WERI-Rb-1 (cell line): ENCODE measurements at regions not wholly inside any gene's neighbourhood (a gene's known extent, or its start where the extent isn't known, plus 50 kb on each side); places are given as distances from the start of the nearest gene placed in this dataset.
"Not testable (repeated sequence)": the region's sequence is repeated elsewhere in the genome, so short reads cannot be mapped to it uniquely, and the experiment has no call there.

Experiments
- DNase-seq: peaks from one replicate; pipeline ENCODE4 v3.0.0-alpha.2; 2020
- H3K27ac ChIP-seq: fragments of 250-450 bp; sonication (Bioruptor Pico); 2 replicates; pipeline ENCODE4 v1.5.1; 2020; ENCODE audit warnings: mild to moderate bottlenecking, moderate library complexity
- H3K27me3 ChIP-seq: fragments of 250-450 bp; sonication (Bioruptor Pico); 2 replicates; pipeline ENCODE4 v1.5.1; 2021; ENCODE audit warnings: mild to moderate bottlenecking, low read depth, moderate library complexity; ENCODE audit not compliant: insufficient read depth, severe bottlenecking
- H3K36me3 ChIP-seq: fragments of 250-450 bp; sonication (Bioruptor Pico); 2 replicates; pipeline ENCODE4 v1.5.1; 2020; ENCODE audit warnings: mild to moderate bottlenecking, moderate library complexity
- H3K4me3 ChIP-seq: 2 replicates; pipeline ENCODE4 v1.5.1; 2011; ENCODE audit warnings: low read depth, mild to moderate bottlenecking, control low read depth, low read length
- H3K9me3 ChIP-seq: fragments of 250-450 bp; sonication (Bioruptor Pico); 2 replicates; pipeline ENCODE4 v1.5.1; 2021; ENCODE audit warnings: mild to moderate bottlenecking, moderate library complexity; ENCODE audit not compliant: severe bottlenecking
- CTCF ChIP-seq: IDR thresholded peaks from 2 replicates; pipeline ENCODE4 v1.5.1; 2011; ENCODE audit warnings: low read depth, mild to moderate bottlenecking, control low read depth, inconsistent platforms, low read length

DNA sequence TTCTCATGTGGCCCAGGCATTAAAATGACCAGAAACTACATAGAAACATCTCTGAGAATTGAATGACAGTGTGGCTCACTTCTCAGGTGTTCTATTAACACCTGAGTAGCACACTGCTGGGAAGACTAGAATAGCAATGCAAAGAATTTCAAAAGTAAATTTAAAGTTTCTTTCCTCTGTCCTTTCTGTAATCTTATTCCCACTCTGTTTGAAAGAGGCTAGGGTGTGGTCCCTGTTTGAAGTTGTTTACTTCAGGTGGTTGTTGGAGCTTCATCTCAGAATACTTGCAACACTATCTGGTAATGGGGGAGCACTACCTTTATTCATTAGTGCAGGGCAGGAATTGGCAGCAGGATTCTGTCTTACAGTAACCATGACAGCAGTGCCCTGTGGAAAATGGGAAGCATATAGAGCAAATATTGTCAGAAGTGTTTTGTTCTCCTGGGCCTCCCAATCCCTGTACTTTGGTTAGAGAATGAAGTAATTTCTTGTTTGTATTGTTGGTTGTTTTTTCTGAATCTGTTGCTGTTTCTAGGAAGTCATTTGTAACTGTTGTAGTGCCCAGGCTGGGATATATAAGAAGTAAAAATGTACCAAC is 1210.2 kb upstream of the ATXN8OS start:
- no peaks in the 10 kb centered on the region for H3K27me3 ChIP-seq

DNA sequence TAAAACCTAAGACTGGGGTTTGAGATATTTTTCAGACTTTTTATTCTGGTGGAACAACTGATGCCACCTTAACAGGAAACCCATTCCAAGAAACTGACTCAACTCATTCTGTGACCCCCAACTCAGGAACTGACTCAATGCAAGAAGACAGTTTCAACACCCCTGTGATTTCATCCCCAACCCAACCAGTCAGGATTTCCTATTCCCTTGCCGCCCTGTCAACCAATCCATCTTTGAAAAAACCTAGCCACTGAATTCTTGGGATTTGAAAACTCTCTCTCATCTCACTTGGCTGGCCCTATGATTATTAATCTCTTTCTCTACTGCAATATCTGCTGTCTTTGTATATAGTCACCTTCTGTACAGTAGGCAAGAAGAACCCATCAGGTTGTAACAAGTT is 1211.9 kb upstream of the ATXN8OS start:
- no peak for TF ChIP-seq CTCF
- Histone ChIP-seq H3K36me3 (no peaks in the 10 kb centered on the region), H3K9me3 (no peaks in the 10 kb centered on the region), H3K27me3 (no peaks in the 10 kb centered on the region), H3K4me3 (no peak overlapping the region), H3K27ac (no peak overlapping the region)
- no peak for DNase-seq

More for the DNA sequence above, 1210.2 kb upstream of the ATXN8OS start:
- Histone ChIP-seq H3K36me3 (no peaks in the 10 kb centered on the region), H3K4me3 (no peak overlapping the region), H3K27ac (no peak overlapping the region), H3K9me3 (no peaks in the 10 kb centered on the region)
- no peak for DNase-seq
- no peak for TF ChIP-seq CTCF

- H3K36me3 ChIP-seq: not testable (repeated sequence)
These were observed 1213.9 kb upstream of the ATXN8OS start for GRCh38 chr13:68893721-68894120.

DNA sequence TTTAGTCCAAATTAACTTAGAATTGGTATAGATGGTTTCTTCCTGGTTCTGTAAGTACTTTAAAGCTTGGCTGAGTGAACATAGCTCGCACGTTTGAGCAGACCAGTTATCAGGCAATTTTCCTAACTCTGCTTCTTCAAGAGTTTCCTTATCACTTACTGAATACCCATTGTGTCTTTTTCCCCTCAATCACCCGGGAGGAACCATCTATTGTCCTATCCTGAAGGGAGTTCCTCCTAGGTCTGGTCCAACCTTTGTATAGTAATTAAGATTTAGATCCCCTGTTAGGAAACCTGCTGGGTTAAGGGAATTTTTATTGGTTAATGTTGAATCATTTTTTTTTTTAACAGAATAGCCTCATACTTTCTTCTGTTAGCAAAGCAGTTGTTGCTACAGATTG is 1215.0 kb upstream of the ATXN8OS start:
- DNase-seq, H3K9me3 ChIP-seq, H3K4me3 ChIP-seq, H3K36me3 ChIP-seq, H3K27me3 ChIP-seq, H3K27ac ChIP-seq: not testable (repeated sequence)

More at GRCh38 chr13:68893721-68894120, 1213.9 kb upstream of the ATXN8OS start:
- H3K9me3 ChIP-seq, DNase-seq, H3K27ac ChIP-seq, H3K4me3 ChIP-seq, H3K27me3 ChIP-seq: not testable (repeated sequence)

DNA sequence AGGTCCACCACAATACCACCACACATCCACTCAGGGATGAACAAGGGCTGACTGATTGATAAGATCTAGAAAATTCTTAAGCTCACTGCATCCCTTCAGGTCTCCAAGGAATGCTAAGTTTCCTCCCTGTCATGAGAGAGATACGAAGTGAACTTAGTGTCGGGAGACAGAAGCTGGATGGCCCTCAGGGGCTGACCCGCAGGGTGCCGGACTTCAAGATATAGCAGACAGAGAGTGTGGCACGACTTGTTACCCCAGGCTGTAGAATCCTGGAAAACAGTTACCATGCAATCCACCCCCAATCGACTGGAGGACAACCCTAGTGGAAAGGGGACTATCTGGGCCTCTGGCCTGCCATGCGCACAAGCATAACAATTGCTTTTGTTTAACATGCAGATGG is 1217.5 kb upstream of the ATXN8OS start:
- not testable (repeated sequence) for H3K36me3 ChIP-seq, H3K4me3 ChIP-seq, DNase-seq, H3K27ac ChIP-seq, H3K27me3 ChIP-seq, H3K9me3 ChIP-seq

DNA sequence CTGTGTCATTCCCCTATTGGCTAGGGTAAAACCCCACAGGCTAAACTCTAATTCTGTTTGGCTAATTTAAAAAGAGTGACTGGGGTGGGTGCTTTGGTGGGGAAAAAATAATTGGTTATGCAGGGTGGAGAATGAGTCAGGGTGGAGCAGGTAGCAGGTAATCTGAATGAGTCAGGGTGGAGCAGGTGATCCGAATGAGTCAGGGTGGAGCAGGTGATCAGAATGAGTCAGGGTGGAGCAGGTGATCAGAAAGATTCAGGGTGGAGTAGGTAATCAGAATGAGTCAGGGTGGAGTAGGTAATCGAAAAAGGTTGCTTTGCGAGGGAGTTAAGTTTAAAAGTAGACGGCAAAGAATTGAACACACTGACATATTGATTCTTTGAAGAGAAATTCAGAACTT is 1218.8 kb upstream of the ATXN8OS start:
- Histone ChIP-seq H3K9me3 (no peaks in the 10 kb centered on the region), H3K4me3 (no peak overlapping the region), H3K36me3 (no peaks in the 10 kb centered on the region), H3K27me3 (no peaks in the 10 kb centered on the region), H3K27ac (no peak overlapping the region)
- DNase-seq: no peak
- no peak for TF ChIP-seq CTCF

DNA sequence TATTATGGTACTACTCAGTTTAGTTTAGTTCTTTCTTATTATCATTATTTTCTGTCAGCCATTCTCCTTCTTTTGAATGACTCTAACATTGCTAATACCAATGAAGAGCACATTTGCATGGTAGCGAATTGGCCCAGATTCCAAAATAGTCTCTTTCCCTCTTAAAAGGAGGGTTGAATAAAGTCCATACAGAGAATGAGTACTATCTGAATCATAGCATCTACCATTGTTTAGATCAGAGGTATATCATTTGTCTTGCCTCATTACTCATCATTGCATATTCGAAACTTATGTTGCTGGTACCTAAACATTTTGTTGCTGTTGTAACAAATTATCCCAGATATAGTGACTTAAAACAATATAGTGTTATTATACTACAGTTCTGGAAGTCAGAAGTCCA is 1235.3 kb upstream of the ATXN8OS start:
- Histone ChIP-seq H3K9me3 (no peaks in the 10 kb centered on the region), H3K27ac (no peak overlapping the region), H3K36me3 (no peaks in the 10 kb centered on the region), H3K4me3 (no peak overlapping the region), H3K27me3 (no peaks in the 10 kb centered on the region)
- DNase-seq: no peak
- TF ChIP-seq CTCF: no peak
